Common myeloid progenitor, CD34-positive (primary cell): ENCODE measurements at regions not wholly inside any gene's neighbourhood (a gene's known extent, or its start where the extent isn't known, plus 50 kb on each side); places are given as distances from the start of the nearest gene placed in this dataset.
"Not testable (repeated sequence)": the region's sequence is repeated elsewhere in the genome, so short reads cannot be mapped to it uniquely, and the experiment has no call there.

Source experiments
- CTCF ChIA-PET: fragments of 350-600 bp; sonication (Branson Sonifier 250); formaldehyde crosslinking; loops from one replicate; lab custom pipeline; 2021; ENCODE audit warnings: antibody characterized with exemption; lab: Charles Lee
- POLR2A ChIA-PET: fragments of 350-600 bp; sonication (Branson Sonifier 250); formaldehyde crosslinking; loops from one replicate; lab custom pipeline; 2021; ENCODE audit warnings: antibody characterized with exemption; lab: Charles Lee
- DNase-seq, 3 donors: peaks; one replicate each; pipeline versions ENCODE4 v3.0.0 to v3.0.0-alpha.2; 2013
- H3K27ac ChIP-seq, 2 experiments: 1 replicate in 1 of 2; 2 replicates in 1 of 2; pipeline ENCODE4 v1.7.0; 2013; ENCODE audit warnings: inconsistent platforms in 2 of 2, low read length in 2 of 2, mild to moderate bottlenecking in 2 of 2, low read depth in 1 of 2, moderate library complexity in 1 of 2; ENCODE audit not compliant: severe bottlenecking in 2 of 2, insufficient read depth in 1 of 2, poor library complexity in 1 of 2
- H3K27me3 ChIP-seq, 5 experiments: replicated peaks in 2 of 5; 1 replicate in 3 of 5; 2 replicates in 2 of 5; pipeline versions ENCODE4 v1.6.1 to v1.7.0; 2013; ENCODE audit warnings: low read length in 4 of 5, mild to moderate bottlenecking in 2 of 5, moderate library complexity in 2 of 5, inconsistent platforms in 1 of 5; ENCODE audit not compliant: insufficient read depth in 5 of 5, control insufficient read depth in 4 of 5
- H3K36me3 ChIP-seq, 4 experiments: 1 replicate in 2 of 4; 2 replicates in 2 of 4; pipeline versions ENCODE4 v1.6.1 to v1.7.0; 2013; ENCODE audit warnings: low read length in 3 of 4, control low read depth in 1 of 4, mild to moderate bottlenecking in 1 of 4; ENCODE audit not compliant: control insufficient read depth in 4 of 4, insufficient read depth in 4 of 4
- H3K4me1 ChIP-seq, 4 experiments: 1 replicate in 3 of 4; 2 replicates in 1 of 4; pipeline versions ENCODE4 v1.6.1 to v1.7.1; 2013; ENCODE audit warnings: low read length in 3 of 4, mild to moderate bottlenecking in 3 of 4, control low read depth in 1 of 4, inconsistent platforms in 1 of 4, moderate library complexity in 1 of 4; ENCODE audit not compliant: control insufficient read depth in 4 of 4, insufficient read depth in 4 of 4; ENCODE audit errors: control extremely low read depth in 1 of 4
- H3K4me3 ChIP-seq, 7 experiments: 1 replicate in 4 of 7; 2 replicates in 3 of 7; pipeline versions ENCODE4 v1.5.1 to v1.7.0; 2013; ENCODE audit warnings: mild to moderate bottlenecking in 7 of 7, low read length in 6 of 7, moderate library complexity in 6 of 7, inconsistent platforms in 2 of 7, low read depth in 2 of 7, control low read depth in 1 of 7; ENCODE audit not compliant: insufficient read depth in 4 of 7, control insufficient read depth in 1 of 7; ENCODE audit errors: extremely low read depth in 1 of 7
- H3K9me3 ChIP-seq, 5 experiments: 1 replicate in 4 of 5; 2 replicates in 1 of 5; pipeline versions ENCODE4 v1.6.1 to v1.7.1; 2013; ENCODE audit warnings: low read length in 4 of 5, mild to moderate bottlenecking in 2 of 5, inconsistent platforms in 1 of 5, low read depth in 1 of 5, moderate library complexity in 1 of 5; ENCODE audit not compliant: control insufficient read depth in 4 of 5, insufficient read depth in 2 of 5; ENCODE audit errors: control extremely low read depth in 1 of 5
- WGBS: methylation state at CpG from one replicate; pipeline ENCODE4 v1.1.5; 2013; ENCODE audit not compliant: insufficient coverage; 5-methylcytosine and 5-hydroxymethylcytosine counted together

- no peak for DNase-seq
- ChIA-PET POLR2A (no interaction called here), CTCF (no interaction called here)
- peaks cover 0 to 9% (median 3%) of the 10 kb centered on the region in 5 experiments for H3K9me3 ChIP-seq
- WGBS = 100% methylated on average over 2 of the region's 6 CpGs
- no peak overlapping the region for H3K4me3 ChIP-seq
- H3K27ac ChIP-seq = no peak overlapping the region
- no peaks in the 10 kb centered on the region for H3K4me1 ChIP-seq
- no peaks in the 10 kb centered on the region for H3K27me3 ChIP-seq
- no peaks in the 10 kb centered on the region for H3K36me3 ChIP-seq
Observed at GRCh38 chr17:63019138-63019873, 53.3 kb downstream of the TANC2 start.

DNA sequence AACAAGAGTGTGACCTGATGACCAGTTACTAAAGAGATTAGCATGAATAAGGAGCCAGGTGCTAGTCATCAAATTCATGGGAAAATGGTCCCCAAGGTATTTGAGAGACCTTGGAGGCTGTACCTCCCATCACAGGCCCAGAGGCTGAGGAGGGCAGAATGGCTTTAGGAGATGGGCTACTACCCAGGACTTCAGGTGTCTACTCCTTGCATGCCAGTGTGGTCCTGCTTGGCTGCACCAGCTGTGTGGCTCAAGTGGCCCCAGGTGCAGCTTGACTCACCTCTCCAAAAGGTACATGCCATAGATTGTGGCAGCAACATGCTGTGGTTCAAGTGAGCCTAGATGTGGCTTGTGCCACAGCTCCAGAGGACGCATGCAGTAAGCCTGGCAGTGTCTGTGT, 56.5 kb downstream of the TANC2 start:
- H3K27me3 ChIP-seq = no peaks in the 10 kb centered on the region
- no peaks in the 10 kb centered on the region for H3K4me1 ChIP-seq
- no peak overlapping the region for H3K4me3 ChIP-seq
- no peak overlapping the region for H3K27ac ChIP-seq
- POLR2A ChIA-PET = no interaction called here
- H3K36me3 ChIP-seq = no peaks in the 10 kb centered on the region
- 100% methylated on average over 1 of the region's 1 CpG for WGBS
- peaks cover 0 to 8% (median 3%) of the 10 kb centered on the region in 5 experiments for H3K9me3 ChIP-seq
- DNase-seq = no peak
- CTCF ChIA-PET = interaction anchor here (0.8 to 0.9 kb wide), 2 partner anchors 10 to 94 kb away, joined by 3 read pairs; no protein-coding TSS in a partner anchor

DNA sequence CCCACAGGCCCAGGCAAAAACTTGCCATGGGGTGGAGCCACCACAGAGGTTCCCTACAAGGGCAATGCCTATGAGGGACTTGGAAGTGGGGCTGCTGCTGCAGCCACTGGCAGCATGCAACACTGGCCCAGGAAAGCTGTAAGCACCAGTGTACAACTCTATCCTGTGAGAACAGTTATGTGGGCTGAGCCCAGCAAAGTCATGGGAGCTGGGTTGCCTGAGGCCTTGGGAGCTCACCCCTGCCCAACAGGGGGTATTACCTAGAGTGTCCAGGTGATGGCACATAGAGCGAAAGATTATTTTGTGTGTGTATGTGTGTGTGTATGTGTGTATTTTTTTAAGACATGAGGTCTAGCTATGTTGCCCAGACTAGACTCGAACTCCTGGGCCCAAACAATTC, 57.0 kb downstream of the TANC2 start:
- POLR2A ChIA-PET = no interaction called here

GRCh38 chr17:63024201-63024600, 58.2 kb downstream of the TANC2 start:
- ChIA-PET CTCF (interaction anchor here (0.5 kb wide), 1 partner anchor 1500 kb away, joined by 3 read pairs; no protein-coding TSS in a partner anchor), POLR2A (no interaction called here)
- H3K27me3 ChIP-seq = no peaks in the 10 kb centered on the region
- H3K9me3 ChIP-seq = peaks cover 0 to 8% (median 3%) of the 10 kb centered on the region in 5 experiments
- 96% methylated on average over 4 of the region's 4 CpGs for WGBS
- no peak for DNase-seq
- no peaks in the 10 kb centered on the region for H3K36me3 ChIP-seq
- no peak overlapping the region for H3K4me3 ChIP-seq
- no peaks in the 10 kb centered on the region for H3K4me1 ChIP-seq
- H3K27ac ChIP-seq = no peak overlapping the region

More for the DNA sequence above, 57.0 kb downstream of the TANC2 start:
- no peak overlapping the region for H3K4me3 ChIP-seq
- peaks cover 0 to 8% (median 3%) of the 10 kb centered on the region in 5 experiments for H3K9me3 ChIP-seq
- H3K36me3 ChIP-seq = no peaks in the 10 kb centered on the region
- H3K4me1 ChIP-seq = no peaks in the 10 kb centered on the region
- no peaks in the 10 kb centered on the region for H3K27me3 ChIP-seq
- no peak for DNase-seq
- 100% methylated on average over 2 of the region's 2 CpGs for WGBS
- CTCF ChIA-PET = interaction anchor here (0.9 kb wide), 1 partner anchor 95 kb away, joined by 3 read pairs; no protein-coding TSS in a partner anchor
- no peak overlapping the region for H3K27ac ChIP-seq

GRCh38 chr17:63024716-63025115, 58.7 kb downstream of the TANC2 start:
- H3K4me3 ChIP-seq = no peak overlapping the region
- H3K27ac ChIP-seq = no peak overlapping the region
- ChIA-PET CTCF (interaction anchor here (0.5 kb wide), 1 partner anchor 1501 kb away, joined by 3 read pairs; no protein-coding TSS in a partner anchor), POLR2A (no interaction called here)
- DNase-seq = no peak
- H3K27me3 ChIP-seq = no peaks in the 10 kb centered on the region
- no peaks in the 10 kb centered on the region for H3K36me3 ChIP-seq
- H3K4me1 ChIP-seq = no peaks in the 10 kb centered on the region
- H3K9me3 ChIP-seq = peaks cover 0 to 8% (median 3%) of the 10 kb centered on the region in 5 experiments

GRCh38 chr17:63025637-63026036, 59.6 kb downstream of the TANC2 start:
- H3K27me3 ChIP-seq, CTCF ChIA-PET, DNase-seq, H3K27ac ChIP-seq, H3K4me3 ChIP-seq, POLR2A ChIA-PET, H3K4me1 ChIP-seq, H3K9me3 ChIP-seq, H3K36me3 ChIP-seq: not testable (repeated sequence)
- WGBS = 100% methylated on average over 3 of the region's 4 CpGs

- no peak overlapping the region for H3K27ac ChIP-seq
Observed at GRCh38 chr17:63029541-63029940, 63.5 kb downstream of the TANC2 start.

More at GRCh38 chr17:63029541-63029940, 63.5 kb downstream of the TANC2 start:
- peaks cover 0 to 6% (median 2%) of the 10 kb centered on the region in 5 experiments for H3K9me3 ChIP-seq
- H3K4me3 ChIP-seq = no peak overlapping the region
- H3K36me3 ChIP-seq = peaks cover 0 to 2% (median 0%) of the 10 kb centered on the region in 4 experiments
- ChIA-PET POLR2A (no interaction called here), CTCF (no interaction called here)
- H3K4me1 ChIP-seq = no peaks in the 10 kb centered on the region
- no peaks in the 10 kb centered on the region for H3K27me3 ChIP-seq
- no peak for DNase-seq
